GM23338 (cell line): ENCODE measurements at regions not wholly inside any gene's neighbourhood (a gene's known extent, or its start where the extent isn't known, plus 50 kb on each side); places are given as distances from the start of the nearest gene placed in this dataset.

Experiments used
- EZH2 ChIP-seq: fragments of 200-600 bp; sonication (generic); IDR thresholded peaks from one replicate; pipeline ENCODE4 v1.8.0; 2017; ENCODE audit warnings: antibody characterized with exemption, mild to moderate bottlenecking, low read depth; ENCODE audit not compliant: unreplicated experiment
- EZH2phosphoT487 ChIP-seq: fragments of 200-600 bp; sonication (generic); IDR thresholded peaks from one replicate; pipeline ENCODE4 v1.8.1; 2018; ENCODE audit warnings: antibody characterized with exemption; ENCODE audit not compliant: unreplicated experiment
- JUNB ChIP-seq: IDR thresholded peaks from one replicate; pipeline ENCODE4 v1.6.1; 2016; ENCODE audit warnings: antibody characterized with exemption; ENCODE audit not compliant: unreplicated experiment
- NANOG ChIP-seq: IDR thresholded peaks from 2 replicates; pipeline ENCODE4 v1.6.1; 2016; ENCODE audit warnings: antibody characterized with exemption, borderline replicate concordance
- REST ChIP-seq: IDR thresholded peaks from one replicate; pipeline ENCODE4 v1.6.1; 2018; ENCODE audit warnings: antibody characterized with exemption; ENCODE audit not compliant: unreplicated experiment
- ZNF114 ChIP-seq: fragments of 250-450 bp; sonication (Bioruptor Pico); IDR thresholded peaks from 2 replicates; pipeline ENCODE4 v1.5.0; 2020; ENCODE audit warnings: mild to moderate bottlenecking, moderate library complexity
- ZNF462 ChIP-seq: fragments of 250-450 bp; sonication (Bioruptor Pico); IDR thresholded peaks from 2 replicates; pipeline ENCODE4 v1.5.0; 2020; ENCODE audit warnings: mild to moderate bottlenecking, moderate library complexity

GRCh38 chr6:1027109-1027794 is 284.6 kb upstream of the FOXQ1 start (continued):
- no peak for TF ChIP-seq ZNF462 (CRISPR knock-in tag)
- no peak for TF ChIP-seq EZH2phosphoT487
- no peak for TF ChIP-seq REST
- no peak for TF ChIP-seq EZH2
- no peak for TF ChIP-seq JUNB
- TF ChIP-seq ZNF114 (CRISPR knock-in tag): no peak
- no peak for TF ChIP-seq NANOG
